HG03103 (cell line): ENCODE measurements at regions not wholly inside any gene's neighbourhood (a gene's known extent, or its start where the extent isn't known, plus 50 kb on each side); places are given as distances from the start of the nearest gene placed in this dataset.
A peak's percentile ranks its signal among the peaks of the same experiment; 100 is the strongest.

ENCODE experiments used
- ATAC-seq: cut with Tn5 transposase; IDR thresholded peaks from one replicate; pipeline ENCODE4 v1.9.1; 2021; ENCODE audit warnings: low read depth; ENCODE audit not compliant: unreplicated experiment

GRCh38 chr14:53331921-53332320, 178.8 kb upstream of the DDHD1 start:
- ATAC-seq: no peak

- no peak for ATAC-seq
Measured at GRCh38 chr14:53331247-53331646, 178.1 kb upstream of the DDHD1 start.

GRCh38 chr14:53330441-53330840, 177.3 kb upstream of the DDHD1 start:
- ATAC-seq: no peak

- no peak for ATAC-seq
Measured at GRCh38 chr14:53328841-53329240, 175.7 kb upstream of the DDHD1 start.

GRCh38 chr14:53327716-53328115, 174.6 kb upstream of the DDHD1 start:
- no peak for ATAC-seq

- ATAC-seq: no peak
Measured at GRCh38 chr14:53325176-53325806, 172.2 kb upstream of the DDHD1 start.

- no peak for ATAC-seq
Measured at GRCh38 chr14:53316504-53316903, 163.4 kb upstream of the DDHD1 start.

- ATAC-seq: peak; percentile 74
Measured at GRCh38 chr14:53310412-53310811, 157.3 kb upstream of the DDHD1 start.

GRCh38 chr14:53306911-53307310, 153.8 kb upstream of the DDHD1 start:
- no peak for ATAC-seq

- no peak for ATAC-seq
Measured at GRCh38 chr14:53306267-53306721, 153.2 kb upstream of the DDHD1 start.

GRCh38 chr14:53304726-53305381, 151.7 kb upstream of the DDHD1 start:
- ATAC-seq: no peak

- ATAC-seq: no peak
Measured at GRCh38 chr14:53295985-53296582, 143.0 kb upstream of the DDHD1 start.

- ATAC-seq: no peak
Measured at GRCh38 chr14:53295372-53295771, 142.2 kb upstream of the DDHD1 start.

GRCh38 chr14:53286301-53286700, 133.2 kb upstream of the DDHD1 start:
- no peak for ATAC-seq

- no peak for ATAC-seq
Measured at GRCh38 chr14:53285821-53286220, 132.7 kb upstream of the DDHD1 start.

- ATAC-seq: no peak
Measured at GRCh38 chr14:53285064-53285463, 131.9 kb upstream of the DDHD1 start.

GRCh38 chr14:53278602-53279506, 125.7 kb upstream of the DDHD1 start:
- no peak for ATAC-seq

- no peak for ATAC-seq
Measured at GRCh38 chr14:53273671-53274072, 120.5 kb upstream of the DDHD1 start.

GRCh38 chr14:53265025-53265424, 111.9 kb upstream of the DDHD1 start:
- ATAC-seq: no peak

- no peak for ATAC-seq
Measured at GRCh38 chr14:53260928-53261327, 107.8 kb upstream of the DDHD1 start.

- no peak for ATAC-seq
Measured at GRCh38 chr14:53260286-53260685, 107.2 kb upstream of the DDHD1 start.
